ENCODE measurements at regions not wholly inside any gene's neighbourhood (a gene's known extent, or its start where the extent isn't known, plus 50 kb on each side); places are given as distances from the start of the nearest gene placed in this dataset.

GRCh38 chr1:217238945-217239344 lies 391.9 kb downstream of the GPATCH2 start:
- Histone ChIP-seq H2BK15ac (ENCODE audit: low read length) (no peak overlapping the region), H4K91ac (ENCODE audit: low read depth, low read length, poor library complexity) (no peak overlapping the region), H2BK12ac (ENCODE audit: low read length) (no peak overlapping the region), H3K14ac (ENCODE audit: low read length) (no peak overlapping the region), H3K18ac (ENCODE audit: low read length) (no peak overlapping the region), H3K27me3 (ENCODE audit: control insufficient read depth in 3 of 3, insufficient read depth in 3 of 3, low read depth in 1 of 3, low read length in 3 of 3) (no peaks in the 10 kb centered on the region), H2AFZ (ENCODE audit: low read length) (no peak overlapping the region), H3K79me1 (ENCODE audit: low read depth, low read length) (no peaks in the 10 kb centered on the region), H3K36me3 (replicated peaks in 1 of 2; ENCODE audit: control insufficient read depth in 2 of 2, insufficient read depth in 2 of 2, low read length in 2 of 2) (no peaks in the 10 kb centered on the region), H3K23ac (ENCODE audit: low read depth, low read length, poor library complexity) (no peak overlapping the region), H3K4me3 (ENCODE audit: low read length in 2 of 2) (no peak overlapping the region), H3K9me3 (replicated peaks in 1 of 2; ENCODE audit: control insufficient read depth in 2 of 2, insufficient read depth in 1 of 2, low read depth in 1 of 2, low read length in 2 of 2) (no peaks in the 10 kb centered on the region), H3K4ac (ENCODE audit: low read length) (no peak overlapping the region), H2BK120ac (ENCODE audit: low read depth, low read length) (no peak overlapping the region), H4K8ac (ENCODE audit: low read depth, low read length) (no peak overlapping the region), H2AK5ac (ENCODE audit: low read depth, low read length) (no peak overlapping the region), H2BK5ac (ENCODE audit: low read length) (no peak overlapping the region), H3K27ac (replicated peaks; ENCODE audit: low read length) (no peak overlapping the region), H3K9ac (ENCODE audit: low read depth, low read length, poor library complexity) (no peak overlapping the region), H3K4me2 (ENCODE audit: insufficient read depth, low read length, poor library complexity, severe bottlenecking) (no peak overlapping the region), H3K4me1 (ENCODE audit: control insufficient read depth in 2 of 2, insufficient read depth in 1 of 2, low read depth in 1 of 2, low read length in 2 of 2) (no peaks in the 10 kb centered on the region)
- no peak for DNase-seq (ENCODE audit: low spot score)

DNA sequence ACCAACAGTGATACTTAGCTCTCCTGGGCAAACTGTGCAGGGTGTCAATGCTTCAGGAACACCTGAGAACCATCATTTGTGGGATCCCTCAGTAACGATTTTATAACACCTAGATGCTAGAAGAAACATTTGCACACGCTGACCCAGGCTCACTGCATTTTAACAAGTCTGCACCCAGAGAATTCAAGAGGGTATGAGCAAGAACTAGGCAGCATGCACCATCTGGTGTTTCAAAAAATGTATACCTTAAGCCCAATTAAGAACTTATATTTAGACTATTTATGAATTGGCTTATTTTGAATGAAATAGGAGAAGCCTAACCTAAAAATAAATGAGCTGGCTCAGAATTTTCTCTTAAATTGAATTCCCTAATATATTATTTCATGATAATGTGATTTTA lies 400.5 kb downstream of the GPATCH2 start:
- Histone ChIP-seq H3K79me1 (ENCODE audit: low read depth, low read length) (no peaks in the 10 kb centered on the region), H2BK12ac (ENCODE audit: low read length) (no peak overlapping the region)

GRCh38 chr1:217228689-217229088 lies 402.2 kb downstream of the GPATCH2 start:
- H3K4me3 ChIP-seq (ENCODE audit: low read length in 2 of 2) = no peak overlapping the region
- no peak overlapping the region for H4K91ac ChIP-seq (ENCODE audit: low read depth, low read length, poor library complexity)
- no peak overlapping the region for H3K18ac ChIP-seq (ENCODE audit: low read length)
- H2BK5ac ChIP-seq (ENCODE audit: low read length) = no peak overlapping the region
- no peak overlapping the region for H3K23ac ChIP-seq (ENCODE audit: low read depth, low read length, poor library complexity)
- H3K36me3 ChIP-seq (replicated peaks in 1 of 2; ENCODE audit: control insufficient read depth in 2 of 2, insufficient read depth in 2 of 2, low read length in 2 of 2) = no peaks in the 10 kb centered on the region
- WGBS, 2 donors (ENCODE audit: extremely low coverage in 2 of 2, insufficient read length in 2 of 2, insufficient replicate concordance in 1 of 2) = no CpG with 5 or more reads among the region's 5 CpGs
- H3K9ac ChIP-seq (ENCODE audit: low read depth, low read length, poor library complexity) = no peak overlapping the region
- H3K4me2 ChIP-seq (ENCODE audit: insufficient read depth, low read length, poor library complexity, severe bottlenecking) = no peak overlapping the region
- no peak overlapping the region for H4K8ac ChIP-seq (ENCODE audit: low read depth, low read length)
- no peak overlapping the region for H2BK15ac ChIP-seq (ENCODE audit: low read length)
- no peaks in the 10 kb centered on the region for H3K79me1 ChIP-seq (ENCODE audit: low read depth, low read length)
- DNase-seq (ENCODE audit: low spot score) = no peak
- H3K9me3 ChIP-seq (replicated peaks in 1 of 2; ENCODE audit: control insufficient read depth in 2 of 2, insufficient read depth in 1 of 2, low read depth in 1 of 2, low read length in 2 of 2) = no peaks in the 10 kb centered on the region
- no peak overlapping the region for H2AFZ ChIP-seq (ENCODE audit: low read length)
- H3K27ac ChIP-seq (replicated peaks; ENCODE audit: low read length) = no peak overlapping the region
- no peaks in the 10 kb centered on the region for H3K27me3 ChIP-seq (ENCODE audit: control insufficient read depth in 3 of 3, insufficient read depth in 3 of 3, low read depth in 1 of 3, low read length in 3 of 3)
- no peak overlapping the region for H2AK5ac ChIP-seq (ENCODE audit: low read depth, low read length)
- H3K4me1 ChIP-seq (ENCODE audit: control insufficient read depth in 2 of 2, insufficient read depth in 1 of 2, low read depth in 1 of 2, low read length in 2 of 2) = no peaks in the 10 kb centered on the region
- H3K14ac ChIP-seq (ENCODE audit: low read length) = no peak overlapping the region
- no peak overlapping the region for H2BK12ac ChIP-seq (ENCODE audit: low read length)
- no peak overlapping the region for H2BK120ac ChIP-seq (ENCODE audit: low read depth, low read length)
- H3K4ac ChIP-seq (ENCODE audit: low read length) = no peak overlapping the region

More for the DNA sequence above, 400.5 kb downstream of the GPATCH2 start:
- Histone ChIP-seq H3K9ac (ENCODE audit: low read depth, low read length, poor library complexity) (no peak overlapping the region), H4K91ac (ENCODE audit: low read depth, low read length, poor library complexity) (no peak overlapping the region), H3K36me3 (replicated peaks in 1 of 2; ENCODE audit: control insufficient read depth in 2 of 2, insufficient read depth in 2 of 2, low read length in 2 of 2) (no peaks in the 10 kb centered on the region), H3K4ac (ENCODE audit: low read length) (no peak overlapping the region), H3K27me3 (ENCODE audit: control insufficient read depth in 3 of 3, insufficient read depth in 3 of 3, low read depth in 1 of 3, low read length in 3 of 3) (no peaks in the 10 kb centered on the region), H4K8ac (ENCODE audit: low read depth, low read length) (no peak overlapping the region), H3K23ac (ENCODE audit: low read depth, low read length, poor library complexity) (no peak overlapping the region), H2BK15ac (ENCODE audit: low read length) (no peak overlapping the region), H3K4me3 (ENCODE audit: low read length in 2 of 2) (no peak overlapping the region), H3K18ac (ENCODE audit: low read length) (no peak overlapping the region), H3K4me2 (ENCODE audit: insufficient read depth, low read length, poor library complexity, severe bottlenecking) (no peak overlapping the region), H3K27ac (replicated peaks; ENCODE audit: low read length) (no peak overlapping the region), H2AK5ac (ENCODE audit: low read depth, low read length) (no peak overlapping the region), H2BK5ac (ENCODE audit: low read length) (no peak overlapping the region), H2BK120ac (ENCODE audit: low read depth, low read length) (no peak overlapping the region), H3K14ac (ENCODE audit: low read length) (no peak overlapping the region), H3K9me3 (replicated peaks in 1 of 2; ENCODE audit: control insufficient read depth in 2 of 2, insufficient read depth in 1 of 2, low read depth in 1 of 2, low read length in 2 of 2) (no peaks in the 10 kb centered on the region), H3K4me1 (ENCODE audit: control insufficient read depth in 2 of 2, insufficient read depth in 1 of 2, low read depth in 1 of 2, low read length in 2 of 2) (no peaks in the 10 kb centered on the region), H2AFZ (ENCODE audit: low read length) (no peak overlapping the region)
- WGBS, 2 donors (ENCODE audit: extremely low coverage in 2 of 2, insufficient read length in 2 of 2, insufficient replicate concordance in 1 of 2) = no CpG with 5 or more reads among the region's 2 CpGs
- DNase-seq (ENCODE audit: low spot score) = no peak

- no peak overlapping the region for H3K9ac ChIP-seq (ENCODE audit: low read depth, low read length, poor library complexity)
- no peak overlapping the region for H3K4ac ChIP-seq (ENCODE audit: low read length)
- no peak overlapping the region for H2AFZ ChIP-seq (ENCODE audit: low read length)
- H3K18ac ChIP-seq (ENCODE audit: low read length) = no peak overlapping the region
- H3K79me1 ChIP-seq (ENCODE audit: low read depth, low read length) = no peaks in the 10 kb centered on the region
- no peak overlapping the region for H3K4me3 ChIP-seq (ENCODE audit: low read length in 2 of 2)
- DNase-seq (ENCODE audit: low spot score) = no peak
- no peak overlapping the region for H2BK5ac ChIP-seq (ENCODE audit: low read length)
- H3K23ac ChIP-seq (ENCODE audit: low read depth, low read length, poor library complexity) = no peak overlapping the region
- no peaks in the 10 kb centered on the region for H3K4me1 ChIP-seq (ENCODE audit: control insufficient read depth in 2 of 2, insufficient read depth in 1 of 2, low read depth in 1 of 2, low read length in 2 of 2)
- no peak overlapping the region for H3K4me2 ChIP-seq (ENCODE audit: insufficient read depth, low read length, poor library complexity, severe bottlenecking)
- H2BK12ac ChIP-seq (ENCODE audit: low read length) = no peak overlapping the region
- H2BK120ac ChIP-seq (ENCODE audit: low read depth, low read length) = no peak overlapping the region
- no CpG with 5 or more reads among the region's 1 CpG for WGBS, 2 donors (ENCODE audit: extremely low coverage in 2 of 2, insufficient read length in 2 of 2, insufficient replicate concordance in 1 of 2)
- no peak overlapping the region for H2AK5ac ChIP-seq (ENCODE audit: low read depth, low read length)
- no peaks in the 10 kb centered on the region for H3K9me3 ChIP-seq (replicated peaks in 1 of 2; ENCODE audit: control insufficient read depth in 2 of 2, insufficient read depth in 1 of 2, low read depth in 1 of 2, low read length in 2 of 2)
- no peak overlapping the region for H3K27ac ChIP-seq (replicated peaks; ENCODE audit: low read length)
- no peaks in the 10 kb centered on the region for H3K27me3 ChIP-seq (ENCODE audit: control insufficient read depth in 3 of 3, insufficient read depth in 3 of 3, low read depth in 1 of 3, low read length in 3 of 3)
- no peak overlapping the region for H4K8ac ChIP-seq (ENCODE audit: low read depth, low read length)
- no peak overlapping the region for H2BK15ac ChIP-seq (ENCODE audit: low read length)
- no peak overlapping the region for H3K14ac ChIP-seq (ENCODE audit: low read length)
- no peaks in the 10 kb centered on the region for H3K36me3 ChIP-seq (replicated peaks in 1 of 2; ENCODE audit: control insufficient read depth in 2 of 2, insufficient read depth in 2 of 2, low read length in 2 of 2)
- no peak overlapping the region for H4K91ac ChIP-seq (ENCODE audit: low read depth, low read length, poor library complexity)
These were observed 406.7 kb downstream of the GPATCH2 start for GRCh38 chr1:217224201-217224600.

Measured in neuronal stem cell (in vitro differentiated cells).